CD4-positive, alpha-beta memory T cell (primary cell): ENCODE measurements at regions not wholly inside any gene's neighbourhood (a gene's known extent, or its start where the extent isn't known, plus 50 kb on each side); places are given as distances from the start of the nearest gene placed in this dataset.
"Not testable (repeated sequence)": the region's sequence is repeated elsewhere in the genome, so short reads cannot be mapped to it uniquely, and the experiment has no call there.

Experiments
- CTCF ChIA-PET: fragments of 350-600 bp; sonication (Branson Sonifier 250); formaldehyde crosslinking; loops from one replicate; lab custom pipeline; 2021; ENCODE audit warnings: inconsistent platforms; ENCODE audit not compliant: partially characterized antibody; lab: Charles Lee
- POLR2A ChIA-PET: fragments of 350-600 bp; sonication (Branson Sonifier 250); formaldehyde crosslinking; loops from one replicate; lab custom pipeline; 2021; ENCODE audit not compliant: partially characterized antibody; lab: Charles Lee
- DNase-seq, 5 donors: peaks; one replicate each; pipeline versions ENCODE4 v3.0.0 to v3.0.0-alpha.2; 2020 to 2022; ENCODE audit warnings: mixed read lengths in 1 of 5
- H3K27ac ChIP-seq: one replicate; pipeline ENCODE4 v1.7.0; 2013; ENCODE audit warnings: low read depth, low read length
- H3K27me3 ChIP-seq: 2 replicates; pipeline ENCODE4 v1.7.0; 2013; ENCODE audit warnings: mild to moderate bottlenecking, low read length, moderate library complexity; ENCODE audit not compliant: insufficient read depth
- H3K36me3 ChIP-seq: 2 replicates; pipeline ENCODE4 v1.7.0; 2013; ENCODE audit warnings: mild to moderate bottlenecking, low read length, moderate library complexity; ENCODE audit not compliant: insufficient read depth
- H3K4me1 ChIP-seq: 2 replicates; pipeline ENCODE4 v1.7.0; 2013; ENCODE audit warnings: mild to moderate bottlenecking, low read length, moderate library complexity; ENCODE audit not compliant: insufficient read depth
- H3K4me3 ChIP-seq, 2 donors: one replicate each; pipeline ENCODE4 v1.7.0; 2013; ENCODE audit warnings: low read length in 2 of 2, mild to moderate bottlenecking in 1 of 2
- H3K9me3 ChIP-seq, 2 donors: one replicate each; pipeline ENCODE4 v1.7.0; 2013; ENCODE audit warnings: low read length in 2 of 2, control low read depth in 1 of 2; ENCODE audit not compliant: control insufficient read depth in 1 of 2
- H3K27ac Mint-ChIP-seq, 7 donors: one replicate each; pipeline ENCODE4 v1.8.0; 2020 to 2021; ENCODE audit warnings: mixed read lengths in 7 of 7, mild to moderate bottlenecking in 6 of 7, inconsistent platforms in 3 of 7, moderate library complexity in 3 of 7
- H3K27me3 Mint-ChIP-seq, 2 donors: one replicate each; pipeline ENCODE4 v1.8.0; 2020 to 2021; ENCODE audit warnings: mixed read lengths in 2 of 2
- H3K36me3 Mint-ChIP-seq, 2 donors: one replicate each; pipeline ENCODE4 v1.8.0; 2020 to 2021; ENCODE audit warnings: mixed read lengths in 2 of 2, inconsistent platforms in 1 of 2, mild to moderate bottlenecking in 1 of 2
- H3K4me1 Mint-ChIP-seq, 4 donors: one replicate each; pipeline ENCODE4 v1.8.0; 2020 to 2021; ENCODE audit warnings: mixed read lengths in 4 of 4, mild to moderate bottlenecking in 1 of 4
- H3K4me3 Mint-ChIP-seq, 8 donors: one replicate each; pipeline ENCODE4 v1.8.0; 2020 to 2021; ENCODE audit warnings: mixed read lengths in 8 of 8, mild to moderate bottlenecking in 7 of 8, moderate library complexity in 6 of 8, inconsistent platforms in 3 of 8
- H3K9me3 Mint-ChIP-seq, 8 donors: one replicate each; pipeline ENCODE4 v1.8.0; 2020 to 2021; ENCODE audit warnings: mixed read lengths in 8 of 8, mild to moderate bottlenecking in 5 of 8, inconsistent platforms in 3 of 8, moderate library complexity in 1 of 8
- intact Hi-C: fragments of 100-400 bp; cut with micrococcal nuclease; formaldehyde crosslinking; loops from one replicate; pipeline ENCODE4 v1.15.1; 2023

DNA sequence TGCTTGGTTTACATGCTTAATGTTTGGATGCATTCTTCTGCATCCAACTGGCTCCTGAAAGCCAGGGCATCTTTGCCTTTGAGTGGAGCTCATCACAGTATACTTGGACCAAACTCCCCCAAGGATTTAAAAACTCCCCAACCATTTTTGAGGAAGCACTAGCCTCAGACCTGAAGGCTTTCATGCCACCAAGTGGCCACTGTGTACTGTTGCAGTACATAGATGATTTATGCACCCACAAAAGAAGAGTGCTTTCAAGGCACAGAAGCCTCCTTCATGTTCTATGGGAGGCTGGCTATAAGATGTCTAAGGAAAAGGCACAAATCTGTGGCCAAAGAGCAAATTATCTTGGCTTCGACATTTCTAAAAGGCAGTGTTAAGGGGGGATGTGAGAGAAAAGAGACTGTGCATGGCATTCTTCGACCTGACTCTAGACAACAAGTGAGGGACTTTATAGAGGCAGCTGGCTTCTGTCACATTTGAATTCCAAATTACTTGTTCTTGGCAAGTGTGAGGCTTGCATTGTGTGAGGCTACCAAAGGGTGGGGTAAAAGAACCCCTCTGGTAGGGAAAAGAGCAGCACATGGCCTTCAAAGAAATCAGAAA, 224.2 kb upstream of the HSFY2 start:
- Mint-ChIP-seq H3K36me3 (no peaks in the 10 kb centered on the region), H3K27me3 (no peaks in the 10 kb centered on the region), H3K27ac (no peak overlapping the region), H3K4me3 (no peak overlapping the region), H3K9me3 (no peaks in the 10 kb centered on the region), H3K4me1 (no peaks in the 10 kb centered on the region)
- H3K27ac ChIP-seq: no peak overlapping the region
- no peak overlapping the region for H3K4me3 ChIP-seq
- ChIA-PET POLR2A (no interaction called here), CTCF (no interaction called here)
- no peaks in the 10 kb centered on the region for H3K4me1 ChIP-seq
- DNase-seq: no peak
- H3K27me3 ChIP-seq: no peaks in the 10 kb centered on the region
- intact Hi-C loops: no loop called here
- H3K9me3 ChIP-seq: no peaks in the 10 kb centered on the region
- no peaks in the 10 kb centered on the region for H3K36me3 ChIP-seq

DNA sequence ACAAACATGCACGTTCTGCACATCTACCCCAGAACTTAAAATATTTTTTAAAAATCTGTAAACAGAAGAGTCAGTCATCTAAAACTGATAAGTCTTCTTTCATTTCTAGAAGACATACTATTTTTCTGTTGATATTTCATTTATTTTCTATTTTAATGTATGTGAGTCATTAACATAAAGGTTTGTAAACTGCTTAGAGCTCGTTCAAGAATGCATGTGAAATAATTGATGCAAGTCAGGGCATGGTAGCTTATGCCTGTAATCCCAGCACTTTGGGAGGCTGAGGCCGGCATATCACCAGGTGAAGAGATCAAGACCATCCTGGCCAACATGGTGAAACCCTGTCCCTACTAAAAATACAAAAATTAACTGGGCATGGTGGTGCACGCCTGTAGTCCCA, 219.9 kb upstream of the HSFY2 start:
- no peak overlapping the region for H3K27ac Mint-ChIP-seq
- no peak overlapping the region for H3K4me3 Mint-ChIP-seq

DNA sequence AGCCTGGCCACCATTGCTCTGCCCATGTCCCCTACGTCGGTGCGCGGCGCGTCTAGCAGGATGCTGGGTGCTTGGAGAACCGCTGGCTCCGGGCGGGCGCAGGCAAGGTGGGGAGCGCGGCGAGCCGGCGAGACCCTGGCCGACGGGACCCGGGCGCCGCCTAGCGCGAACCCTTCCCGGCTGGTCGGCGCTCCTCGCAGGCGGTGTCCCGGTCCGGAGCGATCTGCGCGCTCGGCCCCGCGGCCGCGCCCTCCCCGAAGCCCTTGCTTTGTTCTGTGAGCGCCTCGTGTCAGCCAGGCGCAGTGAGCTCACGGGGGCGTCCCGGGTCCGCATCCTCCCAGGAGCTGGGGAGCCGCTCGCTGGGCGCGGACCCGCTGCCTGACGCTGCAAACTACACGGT, 219.1 kb upstream of the HSFY2 start:
- H3K4me3 ChIP-seq, H3K27me3 Mint-ChIP-seq, H3K27me3 ChIP-seq, POLR2A ChIA-PET, intact Hi-C loops, H3K27ac Mint-ChIP-seq, H3K4me1 ChIP-seq, H3K9me3 Mint-ChIP-seq, H3K4me3 Mint-ChIP-seq, H3K36me3 Mint-ChIP-seq, CTCF ChIA-PET, H3K9me3 ChIP-seq, DNase-seq, H3K27ac ChIP-seq, H3K4me1 Mint-ChIP-seq, H3K36me3 ChIP-seq: not testable (repeated sequence)

More for the DNA sequence above, 219.9 kb upstream of the HSFY2 start:
- Mint-ChIP-seq H3K9me3 (no peaks in the 10 kb centered on the region), H3K36me3 (no peaks in the 10 kb centered on the region), H3K4me1 (no peaks in the 10 kb centered on the region), H3K27me3 (peaks cover 0 to 1% of the 10 kb centered on the region in 2 donors)
- POLR2A ChIA-PET: no interaction called here
- H3K27ac ChIP-seq: no peak overlapping the region
- H3K27me3 ChIP-seq: no peaks in the 10 kb centered on the region
- no peaks in the 10 kb centered on the region for H3K9me3 ChIP-seq
- H3K4me3 ChIP-seq: no peak overlapping the region
- no peak for DNase-seq
- intact Hi-C loops: no loop called here
- H3K4me1 ChIP-seq: no peaks in the 10 kb centered on the region
- CTCF ChIA-PET: no interaction called here
- H3K36me3 ChIP-seq: no peaks in the 10 kb centered on the region

- H3K4me3 Mint-ChIP-seq: no peak overlapping the region
- ChIA-PET CTCF (no interaction called here), POLR2A (no interaction called here)
- Histone ChIP-seq H3K4me3 (no peak overlapping the region), H3K4me1 (no peaks in the 10 kb centered on the region), H3K36me3 (no peaks in the 10 kb centered on the region), H3K9me3 (no peaks in the 10 kb centered on the region), H3K27me3 (no peaks in the 10 kb centered on the region), H3K27ac (no peak overlapping the region)
- intact Hi-C loops: no loop called here
- no peaks in the 10 kb centered on the region for H3K36me3 Mint-ChIP-seq
- no peaks in the 10 kb centered on the region for H3K4me1 Mint-ChIP-seq
- H3K27ac Mint-ChIP-seq: no peak overlapping the region
- H3K9me3 Mint-ChIP-seq: no peaks in the 10 kb centered on the region
- H3K27me3 Mint-ChIP-seq: peaks cover 0 to 1% of the 10 kb centered on the region in 2 donors
- DNase-seq: no peak
These were observed 215.8 kb upstream of the HSFY2 start for GRCh38 chrY:18989356-18989755.

- Histone ChIP-seq H3K4me3 (no peak overlapping the region), H3K27me3 (no peaks in the 10 kb centered on the region), H3K9me3 (no peaks in the 10 kb centered on the region), H3K27ac (no peak overlapping the region), H3K36me3 (no peaks in the 10 kb centered on the region), H3K4me1 (no peaks in the 10 kb centered on the region)
- H3K4me3 Mint-ChIP-seq: no peak overlapping the region
- intact Hi-C loops: no loop called here
- no peaks in the 10 kb centered on the region for H3K36me3 Mint-ChIP-seq
- no peaks in the 10 kb centered on the region for H3K4me1 Mint-ChIP-seq
- no peaks in the 10 kb centered on the region for H3K27me3 Mint-ChIP-seq
- H3K27ac Mint-ChIP-seq: no peak overlapping the region
- no peak for DNase-seq
- H3K9me3 Mint-ChIP-seq: peaks cover 0 to 2% (median 0%) of the 10 kb centered on the region in 8 donors
- ChIA-PET CTCF (no interaction called here), POLR2A (no interaction called here)
These were observed 192.5 kb upstream of the HSFY2 start for GRCh38 chrY:18966001-18966400.

DNA sequence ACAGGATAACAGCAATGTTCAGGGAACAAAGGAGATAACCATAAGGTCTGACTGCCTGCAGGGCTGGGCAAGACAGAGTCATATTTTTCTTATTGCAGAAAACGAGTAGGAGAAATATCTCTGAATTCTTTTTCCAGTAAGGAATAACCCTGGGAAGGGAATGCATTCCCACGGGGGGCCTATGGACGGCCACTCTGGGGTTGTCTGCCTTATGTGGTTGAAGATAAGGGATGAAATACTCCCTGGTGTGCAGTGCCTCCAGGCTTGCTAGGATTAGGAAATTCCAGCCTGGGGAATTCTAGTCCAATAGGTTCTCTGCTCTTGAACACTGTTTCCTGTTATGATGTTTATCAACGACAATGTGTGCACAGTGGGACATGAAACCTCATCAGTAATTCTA, 185.3 kb upstream of the HSFY2 start:
- Mint-ChIP-seq H3K4me1 (no peaks in the 10 kb centered on the region), H3K9me3 (peaks cover 0 to 2% (median 0%) of the 10 kb centered on the region in 8 donors), H3K4me3 (no peak overlapping the region), H3K36me3 (no peaks in the 10 kb centered on the region), H3K27ac (no peak overlapping the region), H3K27me3 (no peaks in the 10 kb centered on the region)
- intact Hi-C loops: no loop called here
- Histone ChIP-seq H3K36me3 (no peaks in the 10 kb centered on the region), H3K27ac (no peak overlapping the region), H3K4me3 (no peak overlapping the region), H3K4me1 (no peaks in the 10 kb centered on the region), H3K9me3 (no peaks in the 10 kb centered on the region), H3K27me3 (no peaks in the 10 kb centered on the region)
- no peak for DNase-seq
- CTCF ChIA-PET: no interaction called here
- POLR2A ChIA-PET: no interaction called here

GRCh38 chrY:18951657-18952435, 178.3 kb upstream of the HSFY2 start:
- no peaks in the 10 kb centered on the region for H3K9me3 ChIP-seq
- H3K27me3 Mint-ChIP-seq: no peaks in the 10 kb centered on the region
- ChIA-PET CTCF (no interaction called here), POLR2A (no interaction called here)
- no peaks in the 10 kb centered on the region for H3K4me1 Mint-ChIP-seq
- no peak overlapping the region for H3K27ac ChIP-seq
- no peak for DNase-seq
- H3K36me3 Mint-ChIP-seq: peaks cover 0 to 6% of the 10 kb centered on the region in 2 donors
- no peaks in the 10 kb centered on the region for H3K36me3 ChIP-seq
- H3K27me3 ChIP-seq: no peaks in the 10 kb centered on the region
- intact Hi-C loops: no loop called here
- no peaks in the 10 kb centered on the region for H3K4me1 ChIP-seq
- H3K4me3 ChIP-seq: no peak overlapping the region
- H3K27ac Mint-ChIP-seq: no peak overlapping the region
- peaks cover 0 to 7% (median 0%) of the 10 kb centered on the region in 8 donors for H3K9me3 Mint-ChIP-seq
- H3K4me3 Mint-ChIP-seq: no peak overlapping the region
